ENCODE measurements at regions not wholly inside any gene's neighbourhood (a gene's known extent, or its start where the extent isn't known, plus 50 kb on each side); places are given as distances from the start of the nearest gene placed in this dataset.

DNA sequence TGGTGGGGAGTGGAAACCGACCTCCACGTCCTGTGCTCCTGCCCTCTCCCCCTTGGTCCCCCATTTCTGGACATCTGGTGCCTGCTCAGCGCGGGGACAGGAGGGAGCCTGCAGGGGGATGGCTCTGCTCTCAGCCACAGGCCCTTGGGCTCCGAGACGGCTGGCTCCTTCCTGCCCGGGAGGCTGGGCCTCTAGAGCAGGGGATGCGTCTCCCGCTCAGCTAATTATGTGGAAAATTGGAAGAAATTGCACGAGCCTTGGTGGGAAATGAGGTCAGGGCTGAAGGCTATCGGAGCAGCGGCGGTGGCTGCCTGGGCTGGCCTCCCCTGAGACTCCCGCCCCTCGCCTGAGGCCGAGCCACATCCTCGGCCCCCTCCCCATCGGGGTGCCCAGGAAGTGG lies 154.6 kb upstream of the CIBAR2 start:
- no peak for DNase-seq
- H3K27me3 Mint-ChIP-seq (ENCODE audit: low read depth in 3 of 3): peaks cover 9 to 18% (median 18%) of the 10 kb centered on the region in 3 donors
- no peak overlapping the region for H2AFZ ChIP-seq (ENCODE audit: insufficient read depth, low read depth, low read length, poor library complexity, severe bottlenecking)
- H4K20me1 ChIP-seq (ENCODE audit: insufficient read depth, low read length): no peaks in the 10 kb centered on the region
- 85% methylated on average over 12 of the region's 18 CpGs for WGBS (ENCODE audit: insufficient coverage)
- H3K36me3 Mint-ChIP-seq: no peaks in the 10 kb centered on the region
- H3K27ac ChIP-seq (ENCODE audit: low read depth in 1 of 2, low read length in 2 of 2): no peak overlapping the region
- H3K9me3 ChIP-seq (replicated peaks in 1 of 2; ENCODE audit: control insufficient read depth in 1 of 2, insufficient read depth in 1 of 2, low read length in 2 of 2): no peaks in the 10 kb centered on the region
- peaks cover 0 to 6% of the 10 kb centered on the region in 2 donors for H3K4me1 ChIP-seq (ENCODE audit: control insufficient read depth in 1 of 2, insufficient read depth in 2 of 2, low read length in 2 of 2)
- H3K4me1 Mint-ChIP-seq: peaks cover 7% of the 10 kb centered on the region
- no peak overlapping the region for H3K4me2 ChIP-seq (replicated peaks; ENCODE audit: extremely low read depth, low read length, poor library complexity, severe bottlenecking)
- no peak overlapping the region for H3K9ac ChIP-seq (ENCODE audit: insufficient read depth, low read length, poor library complexity, severe bottlenecking)
- H3K4me3 Mint-ChIP-seq: no peak overlapping the region
- peaks cover 0 to 2% (median 0%) of the 10 kb centered on the region in 7 donors for H3K9me3 Mint-ChIP-seq
- TF ChIP-seq CTCF (IDR thresholded peaks at IDR 0.05): no peak
- intact Hi-C loops (cut with micrococcal nuclease): no loop called here
- H3K36me3 ChIP-seq (replicated peaks in 1 of 2; ENCODE audit: control insufficient read depth in 1 of 2, insufficient read depth in 2 of 2, low read length in 2 of 2): no peaks in the 10 kb centered on the region
- no peaks in the 10 kb centered on the region for H3K79me2 ChIP-seq (ENCODE audit: insufficient read depth, low read length)
- H3K27ac Mint-ChIP-seq: no peak overlapping the region
- peaks cover 0 to 12% of the 10 kb centered on the region in 2 donors for H3K27me3 ChIP-seq (ENCODE audit: control insufficient read depth in 2 of 2, insufficient read depth in 2 of 2, low read length in 2 of 2)
- H3K4me3 ChIP-seq (replicated peaks in 1 of 3; ENCODE audit: low read depth in 2 of 3, low read length in 3 of 3): no peak overlapping the region

DNA sequence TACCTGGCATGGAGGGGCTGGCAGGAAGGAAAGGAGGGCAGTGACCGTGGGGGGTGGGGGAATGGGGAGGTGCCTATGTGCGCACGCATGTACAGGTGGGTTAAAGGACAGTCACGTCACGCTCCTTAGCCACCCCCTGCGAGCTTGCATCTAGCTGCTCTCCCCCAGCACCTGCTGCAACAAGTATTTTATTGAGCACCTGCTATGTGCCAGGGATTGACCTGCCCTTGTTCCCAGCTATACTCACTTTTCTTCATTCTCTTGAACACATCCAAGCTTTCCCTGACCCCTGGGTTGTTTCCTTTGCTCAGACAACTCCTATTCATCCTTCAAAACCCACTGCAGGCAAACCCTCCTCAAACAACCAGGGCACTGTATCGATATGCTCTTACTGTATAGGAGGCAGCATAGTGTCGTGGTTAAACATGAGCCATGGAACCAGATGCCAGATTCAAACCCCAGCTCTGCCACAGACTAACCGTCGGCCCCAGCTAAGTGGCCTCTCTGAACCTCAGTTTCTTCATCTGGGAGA lies 155.2 kb upstream of the CIBAR2 start:
- no peaks in the 10 kb centered on the region for H3K79me2 ChIP-seq (ENCODE audit: insufficient read depth, low read length)
- DNase-seq: no peak
- no peak overlapping the region for H2AFZ ChIP-seq (ENCODE audit: insufficient read depth, low read depth, low read length, poor library complexity, severe bottlenecking)
- H3K9ac ChIP-seq (ENCODE audit: insufficient read depth, low read length, poor library complexity, severe bottlenecking): no peak overlapping the region
- no peaks in the 10 kb centered on the region for H4K20me1 ChIP-seq (ENCODE audit: insufficient read depth, low read length)
- H3K36me3 ChIP-seq (replicated peaks in 1 of 2; ENCODE audit: control insufficient read depth in 1 of 2, insufficient read depth in 2 of 2, low read length in 2 of 2): no peaks in the 10 kb centered on the region
- H3K9me3 ChIP-seq (replicated peaks in 1 of 2; ENCODE audit: control insufficient read depth in 1 of 2, insufficient read depth in 1 of 2, low read length in 2 of 2): no peaks in the 10 kb centered on the region
- peaks cover 0 to 3% of the 10 kb centered on the region in 2 donors for H3K4me1 ChIP-seq (ENCODE audit: control insufficient read depth in 1 of 2, insufficient read depth in 2 of 2, low read length in 2 of 2)
- no peak overlapping the region for H3K4me3 ChIP-seq (replicated peaks in 1 of 3; ENCODE audit: low read depth in 2 of 3, low read length in 3 of 3)
- no peaks in the 10 kb centered on the region for H3K9me3 Mint-ChIP-seq
- intact Hi-C loops (cut with micrococcal nuclease): no loop called here
- H3K4me1 Mint-ChIP-seq: peaks cover under 1% of the 10 kb centered on the region
- no peaks in the 10 kb centered on the region for H3K36me3 Mint-ChIP-seq
- 96% methylated on average over 7 of the region's 10 CpGs for WGBS (ENCODE audit: insufficient coverage)
- no peak for TF ChIP-seq CTCF (IDR thresholded peaks at IDR 0.05)
- peaks cover 0 to 6% of the 10 kb centered on the region in 2 donors for H3K27me3 ChIP-seq (ENCODE audit: control insufficient read depth in 2 of 2, insufficient read depth in 2 of 2, low read length in 2 of 2)
- no peak overlapping the region for H3K27ac ChIP-seq (ENCODE audit: low read depth in 1 of 2, low read length in 2 of 2)
- no peak overlapping the region for H3K4me3 Mint-ChIP-seq
- no peak overlapping the region for H3K4me2 ChIP-seq (replicated peaks; ENCODE audit: extremely low read depth, low read length, poor library complexity, severe bottlenecking)
- no peak overlapping the region for H3K27ac Mint-ChIP-seq
- H3K27me3 Mint-ChIP-seq (ENCODE audit: low read depth in 3 of 3): peaks cover 5 to 14% (median 12%) of the 10 kb centered on the region in 3 donors

All from CD14-positive monocyte (primary cell).